Transverse colon (tissue), 4 donors: ENCODE measurements at regions not wholly inside any gene's neighbourhood (a gene's known extent, or its start where the extent isn't known, plus 50 kb on each side); places are given as distances from the start of the nearest gene placed in this dataset.

Experiments
- DNase-seq: peaks from one replicate; pipeline ENCODE4 v3.0.0-alpha.2; 2019
- H3K27ac ChIP-seq, 4 donors: fragments of 200-600 bp; sonication (generic); 2 replicates each; pipeline ENCODE4 v1.5.1; 2016 to 2018; ENCODE audit warnings: inconsistent platforms in 4 of 4
- H3K27me3 ChIP-seq: fragments of 200-600 bp; sonication (generic); 2 replicates; pipeline ENCODE4 v1.5.1; 2017; ENCODE audit warnings: inconsistent platforms
- H3K36me3 ChIP-seq, 4 donors: fragments of 200-600 bp; sonication (generic); 2 replicates each; pipeline ENCODE4 v1.5.1; 2017 to 2019; ENCODE audit warnings: inconsistent platforms in 4 of 4
- H3K4me1 ChIP-seq, 4 donors: fragments of 200-600 bp; sonication (generic); 2 replicates each; pipeline ENCODE4 v1.5.1; 2017 to 2020; ENCODE audit warnings: inconsistent platforms in 4 of 4
- H3K4me3 ChIP-seq, 4 donors: fragments of 200-600 bp; sonication (generic); 1 replicate in 1 of 4; 2 replicates in 3 of 4; pipeline versions ENCODE4 v1.5.1 to v1.6.1; 2017 to 2019; ENCODE audit warnings: inconsistent platforms in 4 of 4
- H3K9me3 ChIP-seq, 2 donors: fragments of 200-600 bp; sonication (generic); 2 replicates each; pipeline ENCODE4 v1.5.1; 2017 to 2019; ENCODE audit warnings: inconsistent platforms in 2 of 2
- CTCF ChIP-seq, 5 experiments: fragments of 200-600 bp in 3 of 5; fragments of 450-650 bp in 2 of 5; sonication (generic) in 3 of 5; IDR thresholded peaks; 1 replicate in 2 of 5; 2 replicates in 3 of 5; pipeline ENCODE4 v1.5.1; 2016 to 2017; ENCODE audit warnings: antibody characterized with exemption in 5 of 5, inconsistent platforms in 3 of 5, mild to moderate bottlenecking in 2 of 5, moderate library complexity in 1 of 5
- EP300 ChIP-seq: sonication (generic); formaldehyde crosslinking; IDR thresholded peaks from one replicate; pipeline ENCODE4 v1.6.1; 2017; ENCODE audit warnings: antibody characterized with exemption, low read depth
- POLR2A ChIP-seq: fragments of 450-650 bp; IDR thresholded peaks from one replicate; pipeline ENCODE4 v1.6.1; 2016; ENCODE audit warnings: antibody characterized with exemption, mild to moderate bottlenecking, moderate library complexity
- POLR2AphosphoS5 ChIP-seq, 3 donors: sonication (generic); formaldehyde crosslinking; IDR thresholded peaks; one replicate each; pipeline ENCODE4 v1.6.1; 2016; ENCODE audit warnings: antibody characterized with exemption in 3 of 3
- WGBS, 2 donors: methylation state at CpG; one replicate each; pipeline ENCODE4 v1.1.5; 2018; ENCODE audit warnings: low coverage in 1 of 2; 5-methylcytosine and 5-hydroxymethylcytosine counted together
- in situ Hi-C, 4 donors: fragments of 200-750 bp; cut with MboI; loops; one replicate each; pipeline versions ENCODE4 v1.15.0 to v1.15.1; 2017; ENCODE audit warnings: low sequenced_read_pairs in 3 of 4, low pct_ligation_motif_present in 1 of 4, low pct_unique_long_range_greater_than_20kb in 1 of 4
- intact Hi-C: fragments of 100-400 bp; cut with DNase I; formaldehyde crosslinking; loops from one replicate; pipeline ENCODE4 v1.15.1; 2023; ENCODE audit warnings: low total_unique reads

GRCh38 chr5:161047024-161047423, 195.0 kb upstream of the ATP10B start:
- in situ Hi-C loops: no loop called here
- Histone ChIP-seq H3K27ac (no peak overlapping the region), H3K27me3 (no peaks in the 10 kb centered on the region), H3K36me3 (no peaks in the 10 kb centered on the region), H3K4me3 (no peak overlapping the region), H3K4me1 (peaks cover 0 to 13% (median 3%) of the 10 kb centered on the region in 4 donors), H3K9me3 (no peaks in the 10 kb centered on the region)
- WGBS, 2 donors: 46 to 54% methylated on average over 4 of the region's 4 CpGs
- intact Hi-C loops: no loop called here
- DNase-seq: no peak
- no peak for TF ChIP-seq CTCF (IDR thresholded peaks at IDR 0.05)
- no peak for TF ChIP-seq POLR2A
- no peak for TF ChIP-seq POLR2AphosphoS5 (IDR thresholded peaks at IDR 0.05)
- no peak for TF ChIP-seq EP300

GRCh38 chr5:161042862-161043261, 190.9 kb upstream of the ATP10B start:
- in situ Hi-C loops: no loop called here
- Histone ChIP-seq H3K4me1 (peaks cover 0 to 13% (median 4%) of the 10 kb centered on the region in 4 donors), H3K27me3 (no peaks in the 10 kb centered on the region), H3K27ac (no peak overlapping the region), H3K9me3 (no peaks in the 10 kb centered on the region), H3K36me3 (no peaks in the 10 kb centered on the region), H3K4me3 (no peak overlapping the region)
- TF ChIP-seq EP300 (no peak), POLR2A (no peak), CTCF (IDR thresholded peaks at IDR 0.05) (no peak), POLR2AphosphoS5 (IDR thresholded peaks at IDR 0.05) (no peak)
- no peak for DNase-seq
- 57 to 63% methylated on average over 2 to 3 of the region's 3 CpGs for WGBS, 2 donors
- intact Hi-C loops: no loop called here

- TF ChIP-seq POLR2A (no peak), CTCF (IDR thresholded peaks at IDR 0.05) (no peak), POLR2AphosphoS5 (IDR thresholded peaks at IDR 0.05) (no peak), EP300 (no peak)
- WGBS, 2 donors: 14 to 46% methylated on average over 1 of the region's 1 CpG
- H3K27ac ChIP-seq: no peak overlapping the region
Observed at GRCh38 chr5:161042443-161042842, 190.4 kb upstream of the ATP10B start.

GRCh38 chr5:161040818-161041217, 188.8 kb upstream of the ATP10B start:
- no peaks in the 10 kb centered on the region for H3K9me3 ChIP-seq
- WGBS, 2 donors: 75 to 78% methylated on average over 1 of the region's 1 CpG
- no peaks in the 10 kb centered on the region for H3K36me3 ChIP-seq
- peaks cover 0 to 13% (median 4%) of the 10 kb centered on the region in 4 donors for H3K4me1 ChIP-seq
- in situ Hi-C loops (no loop called here), intact Hi-C loops (no loop called here)
- H3K4me3 ChIP-seq: no peak overlapping the region
- TF ChIP-seq POLR2AphosphoS5 (IDR thresholded peaks at IDR 0.05) (no peak), CTCF (IDR thresholded peaks at IDR 0.05) (no peak), POLR2A (no peak), EP300 (no peak)
- DNase-seq: no peak
- H3K27me3 ChIP-seq: no peaks in the 10 kb centered on the region
- H3K27ac ChIP-seq: no peak overlapping the region

More at GRCh38 chr5:161042443-161042842, 190.4 kb upstream of the ATP10B start:
- Histone ChIP-seq H3K4me1 (peaks cover 0 to 13% (median 4%) of the 10 kb centered on the region in 4 donors), H3K4me3 (no peak overlapping the region), H3K36me3 (no peaks in the 10 kb centered on the region), H3K9me3 (no peaks in the 10 kb centered on the region), H3K27me3 (no peaks in the 10 kb centered on the region)
- in situ Hi-C loops: no loop called here
- intact Hi-C loops: no loop called here
- no peak for DNase-seq
